Activated CD4-positive, alpha-beta T cell treated with anti-CD3 and anti-CD28 coated beads, Interleukin-2, amount 10 ng/mL, durations not matched to agents 7 days and 5 days (primary cell): ENCODE measurements at regions not wholly inside any gene's neighbourhood (a gene's known extent, or its start where the extent isn't known, plus 50 kb on each side); places are given as distances from the start of the nearest gene placed in this dataset.

Experiments
- CTCF ChIA-PET: fragments of 350-600 bp; sonication (Branson Sonifier 250); formaldehyde crosslinking; loops from one replicate; lab custom pipeline; 2021; ENCODE audit warnings: antibody characterized with exemption; lab: Charles Lee
- POLR2A ChIA-PET: fragments of 350-600 bp; sonication (Branson Sonifier 250); formaldehyde crosslinking; loops from one replicate; lab custom pipeline; 2021; ENCODE audit warnings: antibody characterized with exemption; lab: Charles Lee
- DNase-seq: peaks from one replicate; pipeline ENCODE4 v3.0.0-alpha.2; 2020
- H3K27ac Mint-ChIP-seq: one replicate; pipeline ENCODE4 v1.8.0; 2021; ENCODE audit warnings: mild to moderate bottlenecking, moderate library complexity, mixed read lengths
- H3K27me3 Mint-ChIP-seq: one replicate; pipeline ENCODE4 v1.8.0; 2021; ENCODE audit warnings: mixed read lengths
- H3K36me3 Mint-ChIP-seq: one replicate; pipeline ENCODE4 v1.8.0; 2021; ENCODE audit warnings: low read depth, mixed read lengths
- H3K4me1 Mint-ChIP-seq: one replicate; pipeline ENCODE4 v1.8.0; 2021; ENCODE audit warnings: mixed read lengths
- H3K4me3 Mint-ChIP-seq: one replicate; pipeline ENCODE4 v1.8.0; 2021; ENCODE audit warnings: mild to moderate bottlenecking, moderate library complexity, mixed read lengths
- H3K9me3 Mint-ChIP-seq: one replicate; pipeline ENCODE4 v1.8.0; 2021; ENCODE audit warnings: mixed read lengths

- ChIA-PET CTCF (no interaction called here), POLR2A (no interaction called here)
- no peak overlapping the region for H3K4me3 Mint-ChIP-seq
- H3K36me3 Mint-ChIP-seq = no peaks in the 10 kb centered on the region
- H3K4me1 Mint-ChIP-seq = no peaks in the 10 kb centered on the region
- H3K27me3 Mint-ChIP-seq = peaks cover 10% of the 10 kb centered on the region
- H3K9me3 Mint-ChIP-seq = no peaks in the 10 kb centered on the region
- DNase-seq = no peak
- no peak overlapping the region for H3K27ac Mint-ChIP-seq
These were observed 199.8 kb upstream of the RGMA start for GRCh38 chr15:93288728-93289294.

- POLR2A ChIA-PET = no interaction called here
- no peak overlapping the region for H3K27ac Mint-ChIP-seq
- H3K4me3 Mint-ChIP-seq = no peak overlapping the region
- no peaks in the 10 kb centered on the region for H3K36me3 Mint-ChIP-seq
- H3K4me1 Mint-ChIP-seq = no peaks in the 10 kb centered on the region
- H3K9me3 Mint-ChIP-seq = no peaks in the 10 kb centered on the region
- no peak for DNase-seq
- H3K27me3 Mint-ChIP-seq = peaks cover 9% of the 10 kb centered on the region
- CTCF ChIA-PET = interaction anchor here (0.5 kb wide), 1 partner anchor 152 kb away, joined by 3 read pairs; no protein-coding TSS in a partner anchor
These were observed 197.4 kb upstream of the RGMA start for GRCh38 chr15:93286446-93286845.

- H3K27me3 Mint-ChIP-seq = peaks cover 5% of the 10 kb centered on the region
- H3K4me3 Mint-ChIP-seq = no peak overlapping the region
- no peaks in the 10 kb centered on the region for H3K36me3 Mint-ChIP-seq
- CTCF ChIA-PET = no interaction called here
- H3K27ac Mint-ChIP-seq = no peak overlapping the region
- POLR2A ChIA-PET = no interaction called here
- H3K4me1 Mint-ChIP-seq = no peaks in the 10 kb centered on the region
- DNase-seq = no peak
- no peaks in the 10 kb centered on the region for H3K9me3 Mint-ChIP-seq
These were observed 194.8 kb upstream of the RGMA start for GRCh38 chr15:93283854-93284253.

GRCh38 chr15:93282808-93283207 lies 193.8 kb upstream of the RGMA start:
- Mint-ChIP-seq H3K4me3 (no peak overlapping the region), H3K27me3 (peaks cover 5% of the 10 kb centered on the region), H3K9me3 (no peaks in the 10 kb centered on the region), H3K36me3 (no peaks in the 10 kb centered on the region), H3K4me1 (no peaks in the 10 kb centered on the region), H3K27ac (no peak overlapping the region)
- no peak for DNase-seq
- ChIA-PET CTCF (no interaction called here), POLR2A (no interaction called here)

GRCh38 chr15:93278783-93279182 lies 189.8 kb upstream of the RGMA start:
- Mint-ChIP-seq H3K4me3 (no peak overlapping the region), H3K9me3 (no peaks in the 10 kb centered on the region), H3K27me3 (peaks cover 5% of the 10 kb centered on the region), H3K36me3 (no peaks in the 10 kb centered on the region), H3K27ac (no peak overlapping the region), H3K4me1 (no peaks in the 10 kb centered on the region)
- ChIA-PET POLR2A (no interaction called here), CTCF (no interaction called here)
- no peak for DNase-seq

- ChIA-PET POLR2A (no interaction called here), CTCF (no interaction called here)
- H3K27ac Mint-ChIP-seq = no peak overlapping the region
- H3K27me3 Mint-ChIP-seq = peaks cover 5% of the 10 kb centered on the region
- H3K4me1 Mint-ChIP-seq = no peaks in the 10 kb centered on the region
- no peak for DNase-seq
- peaks cover 1% of the 10 kb centered on the region for H3K9me3 Mint-ChIP-seq
- H3K4me3 Mint-ChIP-seq = no peak overlapping the region
- H3K36me3 Mint-ChIP-seq = no peaks in the 10 kb centered on the region
These were observed 189.0 kb upstream of the RGMA start for GRCh38 chr15:93278006-93278405.

- H3K27ac Mint-ChIP-seq = no peak overlapping the region
- CTCF ChIA-PET = no interaction called here
- peaks cover 14% of the 10 kb centered on the region for H3K9me3 Mint-ChIP-seq
- no peak for DNase-seq
- H3K4me3 Mint-ChIP-seq = no peak overlapping the region
- H3K4me1 Mint-ChIP-seq = no peaks in the 10 kb centered on the region
- POLR2A ChIA-PET = no interaction called here
- H3K27me3 Mint-ChIP-seq = no peaks in the 10 kb centered on the region
- no peaks in the 10 kb centered on the region for H3K36me3 Mint-ChIP-seq
These were observed 185.2 kb upstream of the RGMA start for GRCh38 chr15:93274257-93274656.

GRCh38 chr15:93271871-93272270 lies 182.9 kb upstream of the RGMA start:
- no peaks in the 10 kb centered on the region for H3K4me1 Mint-ChIP-seq
- no peak overlapping the region for H3K27ac Mint-ChIP-seq
- no peaks in the 10 kb centered on the region for H3K36me3 Mint-ChIP-seq
- H3K27me3 Mint-ChIP-seq = no peaks in the 10 kb centered on the region
- H3K4me3 Mint-ChIP-seq = no peak overlapping the region
- H3K9me3 Mint-ChIP-seq = peaks cover 14% of the 10 kb centered on the region
- POLR2A ChIA-PET = no interaction called here
- DNase-seq = no peak
- CTCF ChIA-PET = no interaction called here

GRCh38 chr15:93270937-93271467 lies 182.0 kb upstream of the RGMA start:
- ChIA-PET POLR2A (no interaction called here), CTCF (no interaction called here)
- no peak for DNase-seq
- no peaks in the 10 kb centered on the region for H3K27me3 Mint-ChIP-seq
- peaks cover 14% of the 10 kb centered on the region for H3K9me3 Mint-ChIP-seq
- H3K27ac Mint-ChIP-seq = no peak overlapping the region
- no peaks in the 10 kb centered on the region for H3K4me1 Mint-ChIP-seq
- no peak overlapping the region for H3K4me3 Mint-ChIP-seq
- no peaks in the 10 kb centered on the region for H3K36me3 Mint-ChIP-seq

GRCh38 chr15:93268066-93268465 lies 179.1 kb upstream of the RGMA start:
- Mint-ChIP-seq H3K4me1 (no peaks in the 10 kb centered on the region), H3K27ac (no peak overlapping the region), H3K36me3 (no peaks in the 10 kb centered on the region), H3K4me3 (no peak overlapping the region), H3K9me3 (peaks cover 13% of the 10 kb centered on the region), H3K27me3 (no peaks in the 10 kb centered on the region)
- CTCF ChIA-PET = no interaction called here
- DNase-seq = no peak
- POLR2A ChIA-PET = no interaction called here

GRCh38 chr15:93266291-93266690 lies 177.3 kb upstream of the RGMA start:
- Mint-ChIP-seq H3K9me3 (peaks cover 7% of the 10 kb centered on the region), H3K4me3 (no peak overlapping the region), H3K36me3 (no peaks in the 10 kb centered on the region), H3K4me1 (no peaks in the 10 kb centered on the region), H3K27ac (no peak overlapping the region), H3K27me3 (no peaks in the 10 kb centered on the region)
- ChIA-PET POLR2A (no interaction called here), CTCF (no interaction called here)
- no peak for DNase-seq

- Mint-ChIP-seq H3K9me3 (peaks cover 4% of the 10 kb centered on the region), H3K27ac (no peak overlapping the region), H3K36me3 (no peaks in the 10 kb centered on the region), H3K27me3 (no peaks in the 10 kb centered on the region), H3K4me3 (no peak overlapping the region), H3K4me1 (no peaks in the 10 kb centered on the region)
- DNase-seq = no peak
- ChIA-PET POLR2A (no interaction called here), CTCF (no interaction called here)
These were observed 176.1 kb upstream of the RGMA start for GRCh38 chr15:93265111-93265556.

- H3K27ac Mint-ChIP-seq = no peak overlapping the region
- no peak overlapping the region for H3K4me3 Mint-ChIP-seq
- H3K9me3 Mint-ChIP-seq = no peaks in the 10 kb centered on the region
- CTCF ChIA-PET = no interaction called here
- no peak for DNase-seq
- POLR2A ChIA-PET = no interaction called here
- no peaks in the 10 kb centered on the region for H3K4me1 Mint-ChIP-seq
- H3K27me3 Mint-ChIP-seq = no peaks in the 10 kb centered on the region
- H3K36me3 Mint-ChIP-seq = no peaks in the 10 kb centered on the region
These were observed 172.8 kb upstream of the RGMA start for GRCh38 chr15:93261845-93262244.

- Mint-ChIP-seq H3K27ac (no peak overlapping the region), H3K36me3 (no peaks in the 10 kb centered on the region), H3K4me1 (no peaks in the 10 kb centered on the region), H3K27me3 (no peaks in the 10 kb centered on the region), H3K4me3 (no peak overlapping the region), H3K9me3 (no peaks in the 10 kb centered on the region)
- ChIA-PET POLR2A (no interaction called here), CTCF (no interaction called here)
- no peak for DNase-seq
These were observed 168.9 kb upstream of the RGMA start for GRCh38 chr15:93257920-93258319.
